ENCODE measurements at regions not wholly inside any gene's neighbourhood (a gene's known extent, or its start where the extent isn't known, plus 50 kb on each side); places are given as distances from the start of the nearest gene placed in this dataset.

- WGBS, 2 experiments (ENCODE audit: low coverage in 1 of 2, low lambda C conversion rate in 2 of 2, missing lambda C conversion rate in 2 of 2) = 18 to 19% methylated on average over 7 of the region's 7 CpGs
- in situ Hi-C loops (cut with MboI) = no loop called here
- H3K4me1 ChIP-seq (ENCODE audit: insufficient read depth) = no peaks in the 10 kb centered on the region
Measured at GRCh38 chr3:13200946-13201345, 127.7 kb upstream of the IQSEC1 start.

GRCh38 chr3:13200465-13200864, 127.2 kb upstream of the IQSEC1 start:
- no peaks in the 10 kb centered on the region for H3K9me2 ChIP-seq (ENCODE audit: insufficient read depth)
- H3F3A ChIP-seq (ENCODE audit: insufficient read depth) = no peaks in the 10 kb centered on the region
- H3K4me2 ChIP-seq (ENCODE audit: unreplicated experiment) = no peak overlapping the region
- H2AFZ ChIP-seq = no peak overlapping the region
- no peak overlapping the region for H3K27ac ChIP-seq
- no peaks in the 10 kb centered on the region for H4K20me1 ChIP-seq (ENCODE audit: insufficient read depth)
- no peak for DNase-seq
- no peak overlapping the region for H3K4me3 ChIP-seq
- H3K36me3 ChIP-seq (ENCODE audit: low read depth) = no peaks in the 10 kb centered on the region
- peaks cover 24% of the 10 kb centered on the region for H3K27me3 ChIP-seq (replicated peaks; ENCODE audit: insufficient read depth)
- WGBS, 2 experiments (ENCODE audit: low coverage in 1 of 2, low lambda C conversion rate in 2 of 2, missing lambda C conversion rate in 2 of 2) = 15 to 23% methylated on average over 7 to 8 of the region's 8 CpGs
- no peak overlapping the region for H3K9ac ChIP-seq
- in situ Hi-C loops (cut with MboI) = no loop called here
- H3K79me2 ChIP-seq (ENCODE audit: insufficient read depth) = no peaks in the 10 kb centered on the region
- no peaks in the 10 kb centered on the region for H3K4me1 ChIP-seq (ENCODE audit: insufficient read depth)
- TF ChIP-seq EZH2 (IDR thresholded peaks at IDR 0.05; ENCODE audit: insufficient read depth, poor library complexity, severe bottlenecking) (no peak), EZH2phosphoT487 (IDR thresholded peaks at IDR 0.05; ENCODE audit: insufficient read depth, low read depth) (no peak)
- no peaks in the 10 kb centered on the region for H3K9me3 ChIP-seq (ENCODE audit: low read depth)

More at GRCh38 chr3:13200946-13201345, 127.7 kb upstream of the IQSEC1 start:
- H4K20me1 ChIP-seq (ENCODE audit: insufficient read depth) = no peaks in the 10 kb centered on the region
- no peak overlapping the region for H3K4me3 ChIP-seq
- H3K4me2 ChIP-seq (ENCODE audit: unreplicated experiment) = no peak overlapping the region
- H3K36me3 ChIP-seq (ENCODE audit: low read depth) = no peaks in the 10 kb centered on the region
- H3K9me3 ChIP-seq (ENCODE audit: low read depth) = no peaks in the 10 kb centered on the region
- no peak overlapping the region for H3K27ac ChIP-seq
- H3K9ac ChIP-seq = no peak overlapping the region
- H3F3A ChIP-seq (ENCODE audit: insufficient read depth) = no peaks in the 10 kb centered on the region
- H3K27me3 ChIP-seq (replicated peaks; ENCODE audit: insufficient read depth) = peaks cover 20% of the 10 kb centered on the region
- DNase-seq = no peak
- no peaks in the 10 kb centered on the region for H3K79me2 ChIP-seq (ENCODE audit: insufficient read depth)
- H3K9me2 ChIP-seq (ENCODE audit: insufficient read depth) = no peaks in the 10 kb centered on the region
- H2AFZ ChIP-seq = no peak overlapping the region
- TF ChIP-seq EZH2phosphoT487 (IDR thresholded peaks at IDR 0.05; ENCODE audit: insufficient read depth, low read depth) (no peak), EZH2 (IDR thresholded peaks at IDR 0.05; ENCODE audit: insufficient read depth, poor library complexity, severe bottlenecking) (no peak)

- WGBS, 2 experiments (ENCODE audit: low coverage in 1 of 2, low lambda C conversion rate in 2 of 2, missing lambda C conversion rate in 2 of 2) = 65 to 67% methylated on average over 13 of the region's 13 CpGs
Measured at GRCh38 chr3:13199899-13200451, 126.7 kb upstream of the IQSEC1 start.

GRCh38 chr3:13199006-13199776, 126.0 kb upstream of the IQSEC1 start:
- 41% methylated on average over 25 of the region's 25 CpGs for WGBS, 2 experiments (ENCODE audit: low coverage in 1 of 2, low lambda C conversion rate in 2 of 2, missing lambda C conversion rate in 2 of 2)

More at GRCh38 chr3:13199899-13200451, 126.7 kb upstream of the IQSEC1 start:
- no peak overlapping the region for H3K4me3 ChIP-seq
- no peaks in the 10 kb centered on the region for H3K4me1 ChIP-seq (ENCODE audit: insufficient read depth)
- H3K27ac ChIP-seq = no peak overlapping the region
- no peaks in the 10 kb centered on the region for H3K9me2 ChIP-seq (ENCODE audit: insufficient read depth)
- H3K36me3 ChIP-seq (ENCODE audit: low read depth) = no peaks in the 10 kb centered on the region
- no peak overlapping the region for H2AFZ ChIP-seq
- H4K20me1 ChIP-seq (ENCODE audit: insufficient read depth) = no peaks in the 10 kb centered on the region
- no peaks in the 10 kb centered on the region for H3K79me2 ChIP-seq (ENCODE audit: insufficient read depth)
- H3F3A ChIP-seq (ENCODE audit: insufficient read depth) = no peaks in the 10 kb centered on the region
- no peak overlapping the region for H3K9ac ChIP-seq
- DNase-seq = no peak
- TF ChIP-seq EZH2phosphoT487 (IDR thresholded peaks at IDR 0.05; ENCODE audit: insufficient read depth, low read depth) = no peak
- no peak for TF ChIP-seq EZH2 (IDR thresholded peaks at IDR 0.05; ENCODE audit: insufficient read depth, poor library complexity, severe bottlenecking)
- H3K9me3 ChIP-seq (ENCODE audit: low read depth) = no peaks in the 10 kb centered on the region
- in situ Hi-C loops (cut with MboI) = no loop called here
- H3K4me2 ChIP-seq (ENCODE audit: unreplicated experiment) = no peak overlapping the region
- peaks cover 24% of the 10 kb centered on the region for H3K27me3 ChIP-seq (replicated peaks; ENCODE audit: insufficient read depth)

More at GRCh38 chr3:13199006-13199776, 126.0 kb upstream of the IQSEC1 start:
- DNase-seq = no peak
- H3K36me3 ChIP-seq (ENCODE audit: low read depth) = no peaks in the 10 kb centered on the region
- H3K4me3 ChIP-seq = no peak overlapping the region
- peaks cover 31% of the 10 kb centered on the region for H3K27me3 ChIP-seq (replicated peaks; ENCODE audit: insufficient read depth)
- in situ Hi-C loops (cut with MboI) = no loop called here
- H3K9me3 ChIP-seq (ENCODE audit: low read depth) = no peaks in the 10 kb centered on the region
- H2AFZ ChIP-seq = no peak overlapping the region
- H3K9ac ChIP-seq = no peak overlapping the region
- no peak overlapping the region for H3K27ac ChIP-seq
- TF ChIP-seq EZH2phosphoT487 (IDR thresholded peaks at IDR 0.05; ENCODE audit: insufficient read depth, low read depth) (no peak), EZH2 (IDR thresholded peaks at IDR 0.05; ENCODE audit: insufficient read depth, poor library complexity, severe bottlenecking) (no peak)
- H3F3A ChIP-seq (ENCODE audit: insufficient read depth) = no peaks in the 10 kb centered on the region
- no peaks in the 10 kb centered on the region for H3K79me2 ChIP-seq (ENCODE audit: insufficient read depth)
- H4K20me1 ChIP-seq (ENCODE audit: insufficient read depth) = no peaks in the 10 kb centered on the region
- no peak overlapping the region for H3K4me2 ChIP-seq (ENCODE audit: unreplicated experiment)
- H3K4me1 ChIP-seq (ENCODE audit: insufficient read depth) = no peaks in the 10 kb centered on the region
- H3K9me2 ChIP-seq (ENCODE audit: insufficient read depth) = no peaks in the 10 kb centered on the region
